GM18861 (cell line): ENCODE measurements at regions not wholly inside any gene's neighbourhood (a gene's known extent, or its start where the extent isn't known, plus 50 kb on each side); places are given as distances from the start of the nearest gene placed in this dataset.

Experiments
- ATAC-seq: cut with Tn5 transposase; IDR thresholded peaks from one replicate; pipeline ENCODE4 v1.9.1; 2021; ENCODE audit not compliant: unreplicated experiment

DNA sequence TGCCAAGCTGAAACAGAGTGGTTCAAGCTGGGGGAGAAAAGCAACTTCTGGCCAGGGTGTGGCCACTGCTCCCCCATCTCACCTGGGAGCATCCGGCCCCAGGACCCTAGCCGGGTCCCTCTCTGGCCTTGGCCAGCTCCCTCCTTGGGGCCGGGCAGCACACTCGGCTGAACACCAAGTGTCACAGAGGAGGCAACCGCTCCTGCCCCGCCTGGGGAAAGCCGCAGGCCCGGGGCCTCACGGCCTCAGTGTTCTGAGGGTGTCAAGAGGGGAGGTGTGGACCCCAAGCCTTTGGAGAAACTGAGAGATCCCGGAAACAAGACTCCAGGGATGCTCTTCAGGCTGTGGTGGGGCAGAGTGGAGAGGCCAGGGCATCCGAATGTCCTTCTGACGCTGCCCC lies 88.4 kb downstream of the ENGASE start:
- ATAC-seq = no peak

DNA sequence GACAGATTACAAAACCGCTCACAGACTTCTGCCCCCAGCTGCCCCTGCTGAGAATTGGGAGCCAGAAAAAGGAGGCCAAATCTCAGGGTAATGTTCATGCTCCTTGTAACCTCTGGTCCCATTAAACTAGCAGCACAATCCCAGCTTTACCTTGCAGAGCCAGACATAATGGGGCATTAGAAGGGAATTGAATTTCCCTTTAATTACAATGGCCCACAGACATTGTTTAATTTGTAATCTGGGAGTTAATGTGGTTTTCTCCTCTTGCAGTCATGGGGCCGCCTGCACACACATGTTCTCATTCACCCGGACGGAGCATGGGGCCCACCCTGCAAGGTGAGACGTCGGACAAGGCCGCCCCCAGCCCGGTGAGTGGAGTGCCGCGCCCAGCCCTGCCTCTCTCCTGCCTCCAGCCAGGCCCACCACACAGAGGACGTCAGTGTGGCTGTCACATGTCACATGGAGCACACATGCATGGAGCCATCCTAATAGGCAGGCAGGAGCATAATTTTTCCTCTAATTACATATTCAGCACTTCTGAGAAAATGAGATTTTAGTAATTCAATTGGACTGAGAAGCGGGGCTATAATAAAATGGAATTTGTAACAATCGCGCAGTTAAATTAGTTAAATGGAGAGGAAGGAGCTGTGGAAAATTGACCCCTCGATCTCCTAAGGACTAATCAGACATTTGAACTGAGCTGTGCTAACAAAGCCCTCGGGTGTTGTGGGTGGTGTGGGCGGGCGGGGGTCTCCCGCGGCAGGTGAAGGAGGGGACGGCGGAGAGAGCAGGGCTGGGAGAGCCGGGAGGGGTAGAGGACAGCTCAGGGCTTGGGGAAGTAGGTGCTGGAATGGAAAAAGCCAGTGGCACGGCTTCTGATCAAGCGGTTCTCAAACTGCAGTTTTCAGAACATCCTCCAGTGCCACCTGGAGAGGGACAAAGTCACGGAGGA lies 87.7 kb downstream of the ENGASE start:
- ATAC-seq = no peak

- ATAC-seq = no peak
Measured at GRCh38 chr17:79160980-79161636, 86.5 kb downstream of the ENGASE start.

- ATAC-seq = no peak
Measured at GRCh38 chr17:79159926-79160325, 85.3 kb downstream of the ENGASE start.

DNA sequence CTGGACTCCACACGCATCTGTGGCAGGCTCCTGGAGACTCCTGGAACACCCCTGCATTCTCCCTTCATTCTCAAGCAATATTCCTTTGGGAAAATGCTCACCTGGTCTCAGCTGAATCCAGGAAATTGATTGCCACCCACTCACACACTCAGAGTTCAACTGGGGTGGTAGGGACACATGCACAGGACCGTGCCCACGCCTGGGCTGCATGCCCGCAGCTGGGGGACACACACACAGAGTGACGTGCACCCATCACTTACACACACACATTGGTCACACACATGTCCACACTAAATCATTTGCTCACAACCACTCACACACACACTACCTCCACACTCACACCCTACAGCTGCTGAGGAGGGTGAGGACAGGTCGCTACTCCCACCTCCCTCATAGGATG lies 84.8 kb downstream of the ENGASE start:
- ATAC-seq = no peak

DNA sequence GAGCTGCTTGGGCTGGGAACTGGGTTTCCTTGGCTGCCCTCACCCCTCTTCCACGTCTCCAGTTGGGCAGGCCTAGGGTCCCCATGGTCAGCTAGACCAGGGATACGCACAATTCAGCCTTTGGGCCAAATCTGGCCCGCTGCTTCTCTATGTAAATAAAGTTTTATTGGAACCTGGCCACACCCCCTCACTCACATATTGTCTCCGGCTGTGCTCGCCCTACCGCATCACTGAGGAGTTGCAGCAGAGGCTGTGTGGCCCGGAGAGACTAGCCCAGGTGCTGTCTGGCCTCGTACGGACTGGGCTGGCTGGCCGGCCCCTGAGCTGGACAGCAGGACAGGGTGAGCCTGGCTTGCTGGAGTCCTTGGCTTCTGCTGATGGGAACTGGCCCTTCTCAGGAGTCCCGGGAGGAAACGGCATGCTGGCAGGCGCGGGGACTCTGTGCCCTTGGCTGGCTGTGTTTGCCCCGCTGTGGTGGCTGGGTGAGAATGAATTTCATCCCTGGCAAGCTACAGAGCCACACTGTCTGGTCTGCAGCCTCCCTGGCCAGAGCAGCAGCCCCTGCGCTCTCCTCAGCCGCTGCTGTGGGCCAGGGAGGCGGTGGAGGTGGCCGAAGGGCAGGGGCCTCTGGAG lies 82.0 kb downstream of the ENGASE start:
- ATAC-seq = no peak

DNA sequence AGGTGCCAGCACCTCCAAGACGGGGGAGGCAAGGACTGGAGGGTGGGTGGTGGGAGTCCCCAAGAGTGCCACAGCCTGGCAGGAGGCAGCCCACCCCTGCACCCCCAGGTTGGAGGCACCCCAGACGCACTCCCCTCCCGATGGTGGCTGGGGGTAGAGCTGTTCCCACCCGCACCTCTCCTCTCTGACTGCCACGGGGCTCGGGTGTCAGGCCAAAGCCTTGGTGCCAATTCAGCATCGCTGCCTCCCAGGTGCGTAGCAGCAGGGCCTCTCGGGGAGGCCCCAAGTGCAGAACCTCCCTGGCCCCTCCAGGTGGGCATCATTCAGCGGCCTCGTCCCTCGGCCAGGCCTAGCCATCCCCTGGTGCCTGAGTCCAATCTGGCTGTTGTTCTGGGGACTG lies 81.1 kb downstream of the ENGASE start:
- ATAC-seq = no peak

- no peak for ATAC-seq
Measured at GRCh38 chr17:79154951-79155585, 80.4 kb downstream of the ENGASE start.

DNA sequence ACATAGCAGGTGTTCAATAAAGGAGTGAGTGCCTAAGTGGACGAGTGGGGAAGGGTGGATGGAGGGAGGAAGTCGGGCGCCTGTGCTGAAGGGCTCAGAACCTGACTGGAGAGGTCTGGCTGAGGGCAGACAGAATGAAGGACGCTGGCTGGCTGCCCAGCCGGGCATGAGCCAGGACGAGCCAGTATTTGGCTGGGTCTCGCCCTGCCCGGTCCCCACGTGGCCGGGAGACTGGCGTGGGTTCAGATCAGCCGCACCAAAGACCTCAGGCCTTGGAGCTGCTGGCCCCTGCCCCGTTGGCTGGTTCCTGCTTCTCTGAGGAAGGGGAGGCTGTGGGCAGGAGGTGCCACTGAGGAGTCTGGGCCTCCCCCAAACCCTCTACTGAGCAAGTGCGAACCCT lies 79.8 kb downstream of the ENGASE start:
- no peak for ATAC-seq

DNA sequence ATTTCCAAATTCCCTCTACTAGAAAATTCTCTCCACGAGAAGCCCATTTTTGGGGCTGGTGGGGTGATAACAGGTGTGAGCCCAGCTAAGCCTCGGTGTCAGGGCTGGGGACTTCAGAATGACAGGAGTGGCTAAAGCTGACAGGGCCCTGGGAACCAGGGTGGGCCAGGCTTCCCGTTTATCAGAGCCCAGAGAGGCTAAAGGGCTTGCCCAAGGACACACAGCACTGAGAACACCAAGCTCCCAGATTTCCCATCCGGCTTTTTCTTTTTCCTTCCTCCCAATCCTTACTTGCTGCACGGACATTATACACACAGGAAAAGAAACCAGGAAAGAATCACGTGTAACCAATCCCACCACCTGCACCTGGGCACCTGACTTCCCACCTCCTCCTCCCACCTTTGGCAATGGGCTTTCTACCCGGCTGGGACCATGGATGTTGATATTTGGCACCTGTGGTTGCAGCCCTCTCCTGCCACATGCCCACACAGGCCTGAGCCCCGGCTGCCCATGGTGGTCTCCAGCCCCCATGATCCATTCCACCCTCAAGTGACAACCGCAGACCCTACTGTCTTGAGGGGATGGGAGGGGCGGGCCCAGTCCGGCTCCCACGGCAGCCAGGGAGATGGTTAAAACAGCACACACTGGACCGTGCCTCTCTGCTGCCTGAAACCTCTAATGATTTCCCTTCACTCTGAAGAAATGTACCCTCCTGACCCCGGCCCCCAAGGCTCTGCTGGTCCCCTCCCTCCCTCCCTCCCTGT lies 78.9 kb downstream of the ENGASE start:
- no peak for ATAC-seq

DNA sequence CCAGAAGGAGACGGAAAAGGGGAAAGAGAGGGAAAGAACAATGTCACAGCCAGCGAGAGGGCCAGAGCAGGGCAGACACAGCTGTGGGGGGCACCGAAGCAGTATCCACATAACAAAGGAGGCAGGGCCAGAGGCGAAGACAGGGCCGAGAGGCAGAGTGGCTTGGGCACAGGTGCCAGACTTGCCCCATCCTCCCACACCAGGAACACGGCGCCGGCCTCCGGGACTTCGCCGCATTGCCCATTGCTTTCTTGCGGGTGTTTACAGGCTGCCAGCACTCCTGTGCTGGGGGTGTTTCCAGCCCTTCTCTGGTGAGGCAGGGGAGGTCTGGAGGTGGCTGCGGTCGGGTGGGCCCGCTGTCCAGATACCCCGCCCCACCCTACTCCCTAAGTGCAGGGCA lies 78.0 kb downstream of the ENGASE start:
- no peak for ATAC-seq

- no peak for ATAC-seq
Measured at GRCh38 chr17:79152110-79152509, 77.5 kb downstream of the ENGASE start.

DNA sequence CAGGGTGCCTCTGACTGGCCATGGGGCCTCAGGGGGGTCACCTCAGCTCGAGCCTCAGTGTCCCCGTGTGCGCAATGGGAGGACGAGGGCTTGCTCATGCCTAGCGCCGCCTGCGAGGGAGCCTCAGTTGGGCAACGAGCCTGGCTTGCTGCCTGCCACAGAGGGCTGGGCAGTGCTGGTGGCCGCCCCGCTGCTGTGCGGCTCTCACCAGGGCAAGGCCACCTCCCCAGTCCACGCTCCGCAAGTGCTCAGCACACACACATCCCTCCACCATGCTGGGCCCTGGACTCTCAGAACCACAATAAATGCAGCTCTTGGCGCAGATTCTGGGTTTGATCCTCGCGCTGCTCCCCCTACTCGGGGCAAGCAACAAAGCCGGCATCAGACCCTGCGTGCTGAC lies 76.2 kb downstream of the ENGASE start:
- no peak for ATAC-seq

GRCh38 chr17:79150035-79150733 lies 75.6 kb downstream of the ENGASE start:
- no peak for ATAC-seq

DNA sequence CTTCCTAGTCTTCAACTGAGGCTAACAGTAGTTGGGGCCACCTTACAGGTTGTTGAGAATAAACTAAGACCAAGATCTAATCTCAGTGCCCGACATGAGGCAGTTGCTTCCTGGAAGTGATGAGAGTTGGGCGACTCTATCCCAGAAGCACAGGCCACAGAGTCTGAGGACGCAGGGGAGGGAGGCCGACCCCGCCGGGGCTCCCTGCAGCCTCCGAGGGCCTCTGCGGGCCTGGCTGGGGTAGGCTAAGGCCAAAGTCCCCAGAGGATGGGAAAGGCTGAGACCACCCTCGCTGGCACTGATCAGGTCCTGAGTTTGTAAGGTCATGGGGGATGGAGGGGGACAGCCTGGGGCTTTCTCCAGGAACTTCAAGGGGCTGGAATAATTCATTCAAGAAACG lies 74.0 kb downstream of the ENGASE start:
- no peak for ATAC-seq

GRCh38 chr17:79147746-79148506 lies 73.3 kb downstream of the ENGASE start:
- no peak for ATAC-seq

DNA sequence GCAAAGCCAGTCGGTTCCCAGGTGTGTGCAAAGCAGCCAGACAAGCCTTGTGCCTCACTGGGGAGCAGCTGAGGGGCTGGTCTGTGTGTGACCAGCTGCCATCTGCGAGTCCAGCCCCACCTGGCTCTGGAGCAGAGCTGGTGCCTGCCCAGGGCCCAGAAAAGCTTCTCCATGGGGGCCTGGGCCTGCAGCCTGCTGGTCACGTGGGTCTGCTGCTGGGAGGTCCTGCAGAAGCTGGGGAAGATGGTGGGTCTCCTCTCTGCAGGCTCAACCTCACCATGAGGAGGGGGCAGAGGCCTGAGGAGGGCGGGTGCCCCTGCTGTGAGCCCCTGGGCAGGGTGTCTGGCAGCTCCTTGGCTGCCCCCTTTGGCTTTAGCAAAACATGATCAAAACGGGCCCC lies 71.9 kb downstream of the ENGASE start:
- no peak for ATAC-seq

- ATAC-seq = no peak
Measured at GRCh38 chr17:79145548-79145947, 70.9 kb downstream of the ENGASE start.

DNA sequence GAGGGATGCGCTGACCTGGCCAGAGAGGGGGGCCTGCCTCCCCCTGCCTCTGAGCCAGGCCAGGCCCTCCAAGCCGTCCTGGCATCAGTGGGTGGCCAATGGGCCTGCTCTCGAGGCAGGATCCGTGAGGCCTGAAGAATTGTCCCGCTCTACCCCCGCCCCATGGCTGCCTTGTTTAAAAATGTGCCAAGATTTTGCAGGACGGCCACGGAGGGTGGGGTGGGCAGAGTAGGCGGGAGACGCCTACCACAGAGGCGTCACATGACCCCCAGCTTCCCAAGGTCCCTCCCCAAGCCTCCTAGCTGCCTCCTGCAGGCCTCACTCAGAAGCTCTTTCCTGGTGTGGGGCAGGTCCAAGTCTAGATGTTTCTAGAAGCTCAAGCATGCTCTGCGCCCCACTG lies 69.5 kb downstream of the ENGASE start:
- ATAC-seq = no peak
